Progenitor cell of endocrine pancreas (in vitro differentiated cells): ENCODE measurements at regions not wholly inside any gene's neighbourhood (a gene's known extent, or its start where the extent isn't known, plus 50 kb on each side); places are given as distances from the start of the nearest gene placed in this dataset.
A peak's percentile ranks its signal among the peaks of the same experiment; 100 is the strongest.

Experiments
- DNase-seq: peaks from one replicate; pipeline ENCODE4 v3.0.0; 2021; ENCODE audit warnings: low spot score; ENCODE audit not compliant: unreplicated experiment
- H3K27ac Mint-ChIP-seq: 2 replicates; pipeline ENCODE4 v1.8.0; 2021; ENCODE audit warnings: mild to moderate bottlenecking, moderate library complexity, mixed read lengths
- H3K27me3 Mint-ChIP-seq: 2 replicates; pipeline ENCODE4 v1.8.0; 2021; ENCODE audit warnings: mixed read lengths
- H3K36me3 Mint-ChIP-seq: 2 replicates; pipeline ENCODE4 v1.8.0; 2022; ENCODE audit warnings: mixed read lengths; ENCODE audit not compliant: insufficient read depth
- H3K4me1 Mint-ChIP-seq: 2 replicates; pipeline ENCODE4 v1.8.0; 2021; ENCODE audit warnings: low read depth, mixed read lengths
- H3K4me3 Mint-ChIP-seq: 2 replicates; pipeline ENCODE4 v1.8.0; 2021; ENCODE audit warnings: low read depth, mild to moderate bottlenecking, moderate library complexity, mixed read lengths
- H3K9me3 Mint-ChIP-seq: 2 replicates; pipeline ENCODE4 v1.8.0; 2021; ENCODE audit warnings: low read depth, mixed read lengths
- TF ChIP-seq, protein P1 (sequence below): fragments of 200-600 bp; sonication (generic); IDR thresholded peaks from one replicate; pipeline ENCODE4 v1.5.0; 2021; ENCODE audit warnings: antibody characterized with exemption, mild to moderate bottlenecking; ENCODE audit not compliant: unreplicated experiment

DNA sequence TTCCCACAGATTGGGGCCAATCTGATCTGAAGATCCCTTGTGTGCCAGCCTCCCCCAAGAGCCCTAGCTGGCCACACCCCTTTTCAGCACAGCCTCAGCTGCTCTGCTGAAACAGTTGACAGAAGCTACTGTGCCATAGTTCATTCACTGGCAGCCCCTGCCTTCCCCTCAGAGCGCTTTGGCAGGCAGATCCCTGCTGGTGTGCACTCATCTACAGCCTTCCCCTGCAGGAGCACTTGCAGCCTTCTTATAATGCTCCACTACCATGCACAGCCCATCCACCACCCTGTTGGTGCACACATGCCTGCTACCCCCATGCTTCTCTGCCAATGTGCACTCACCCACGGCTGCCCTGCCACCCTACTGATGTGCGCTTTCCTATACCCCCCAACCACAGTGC, 471.3 kb downstream of the MTRR start:
- no peak for DNase-seq
- Mint-ChIP-seq H3K27me3 (peaks cover 3% of the 10 kb centered on the region), H3K4me1 (peaks cover 2% of the 10 kb centered on the region), H3K4me3 (no peak overlapping the region), H3K36me3 (peaks cover 1% of the 10 kb centered on the region), H3K27ac (no peak overlapping the region), H3K9me3 (peaks cover 11% of the 10 kb centered on the region)
- TF ChIP-seq, protein P1, sequence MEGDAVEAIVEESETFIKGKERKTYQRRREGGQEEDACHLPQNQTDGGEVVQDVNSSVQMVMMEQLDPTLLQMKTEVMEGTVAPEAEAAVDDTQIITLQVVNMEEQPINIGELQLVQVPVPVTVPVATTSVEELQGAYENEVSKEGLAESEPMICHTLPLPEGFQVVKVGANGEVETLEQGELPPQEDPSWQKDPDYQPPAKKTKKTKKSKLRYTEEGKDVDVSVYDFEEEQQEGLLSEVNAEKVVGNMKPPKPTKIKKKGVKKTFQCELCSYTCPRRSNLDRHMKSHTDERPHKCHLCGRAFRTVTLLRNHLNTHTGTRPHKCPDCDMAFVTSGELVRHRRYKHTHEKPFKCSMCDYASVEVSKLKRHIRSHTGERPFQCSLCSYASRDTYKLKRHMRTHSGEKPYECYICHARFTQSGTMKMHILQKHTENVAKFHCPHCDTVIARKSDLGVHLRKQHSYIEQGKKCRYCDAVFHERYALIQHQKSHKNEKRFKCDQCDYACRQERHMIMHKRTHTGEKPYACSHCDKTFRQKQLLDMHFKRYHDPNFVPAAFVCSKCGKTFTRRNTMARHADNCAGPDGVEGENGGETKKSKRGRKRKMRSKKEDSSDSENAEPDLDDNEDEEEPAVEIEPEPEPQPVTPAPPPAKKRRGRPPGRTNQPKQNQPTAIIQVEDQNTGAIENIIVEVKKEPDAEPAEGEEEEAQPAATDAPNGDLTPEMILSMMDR: no peak

DNA sequence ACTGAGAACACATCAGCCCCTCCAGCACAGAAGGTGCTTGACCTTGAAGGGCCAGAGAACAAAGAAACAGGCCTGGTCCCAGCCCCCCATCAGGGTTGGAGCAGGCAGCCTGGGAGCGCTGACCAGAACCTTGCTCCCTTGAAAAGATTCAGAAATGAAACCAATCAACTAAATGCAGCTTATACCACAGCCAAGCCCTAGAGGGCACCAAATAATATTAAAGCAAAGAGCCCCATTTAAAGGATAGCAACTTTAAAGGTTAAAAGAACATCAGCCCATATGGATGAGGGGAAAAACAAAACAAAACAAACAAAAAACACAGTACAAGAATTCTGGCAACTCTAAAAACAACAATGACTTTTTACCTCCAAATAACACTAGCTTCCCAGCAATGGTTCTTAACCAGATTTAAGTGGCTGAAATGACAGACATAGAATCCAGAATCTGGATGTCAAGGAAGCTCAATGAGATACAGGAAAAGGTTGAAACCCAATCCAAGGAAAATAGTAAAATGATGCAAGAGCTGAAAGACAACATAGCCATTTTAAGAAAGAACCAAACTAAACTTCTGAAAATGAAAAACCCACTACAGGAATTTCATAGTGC, 471.9 kb downstream of the MTRR start:
- no peak overlapping the region for H3K27ac Mint-ChIP-seq
- peaks cover 1% of the 10 kb centered on the region for H3K36me3 Mint-ChIP-seq
- H3K9me3 Mint-ChIP-seq: peaks cover 11% of the 10 kb centered on the region
- no peak for DNase-seq
- no peak overlapping the region for H3K4me3 Mint-ChIP-seq
- TF ChIP-seq, protein P1: peak; percentile 66
- H3K4me1 Mint-ChIP-seq: peaks cover 2% of the 10 kb centered on the region
- peaks cover 3% of the 10 kb centered on the region for H3K27me3 Mint-ChIP-seq

DNA sequence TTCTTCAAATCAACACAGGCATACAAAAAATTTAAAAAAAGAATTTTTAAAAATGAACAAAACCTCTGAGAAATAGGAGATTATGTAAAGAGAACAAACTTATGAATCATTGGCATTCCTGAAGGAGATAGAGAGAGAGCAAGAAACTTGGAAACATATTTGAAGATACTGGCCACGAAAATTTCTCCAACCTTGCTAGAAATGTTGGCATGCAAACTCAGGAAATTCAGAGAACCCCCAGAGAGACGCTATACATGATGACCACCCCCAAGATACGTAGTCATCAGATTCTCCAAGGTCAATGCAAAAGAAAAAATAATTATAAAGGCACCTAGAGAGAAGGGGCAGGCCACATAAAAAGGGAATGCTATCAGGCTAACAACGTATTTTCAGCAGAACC, 472.5 kb downstream of the MTRR start:
- TF ChIP-seq, protein P1: no peak
- peaks cover 1% of the 10 kb centered on the region for H3K36me3 Mint-ChIP-seq
- H3K9me3 Mint-ChIP-seq: peaks cover 11% of the 10 kb centered on the region
- DNase-seq: no peak
- no peak overlapping the region for H3K4me3 Mint-ChIP-seq
- H3K27ac Mint-ChIP-seq: no peak overlapping the region
- peaks cover 2% of the 10 kb centered on the region for H3K4me1 Mint-ChIP-seq
- peaks cover 3% of the 10 kb centered on the region for H3K27me3 Mint-ChIP-seq

DNA sequence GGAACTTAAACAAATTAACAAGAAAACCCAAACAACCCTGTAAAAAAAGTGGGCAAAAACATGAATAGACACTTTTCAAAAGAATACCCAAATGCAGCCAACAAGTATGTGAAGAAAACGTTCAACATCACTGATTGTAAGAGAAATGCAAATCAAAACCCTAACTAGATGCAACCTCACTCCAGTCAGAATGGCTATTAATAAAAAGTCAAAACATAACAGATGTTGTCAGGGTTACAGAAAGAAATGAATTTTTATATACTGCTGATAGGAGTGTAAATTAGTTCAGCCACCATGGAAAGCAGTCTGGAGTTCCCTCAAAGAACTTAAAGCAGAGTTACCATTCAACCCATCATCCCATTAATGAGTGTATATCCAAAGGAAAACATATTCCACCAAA, 479.0 kb downstream of the MTRR start:
- no peak overlapping the region for H3K4me3 Mint-ChIP-seq
- no peak overlapping the region for H3K27ac Mint-ChIP-seq
- H3K36me3 Mint-ChIP-seq: no peaks in the 10 kb centered on the region
- H3K4me1 Mint-ChIP-seq: peaks cover 2% of the 10 kb centered on the region
- H3K9me3 Mint-ChIP-seq: peaks cover 20% of the 10 kb centered on the region
- H3K27me3 Mint-ChIP-seq: no peaks in the 10 kb centered on the region
- no peak for DNase-seq
- TF ChIP-seq, protein P1: no peak

DNA sequence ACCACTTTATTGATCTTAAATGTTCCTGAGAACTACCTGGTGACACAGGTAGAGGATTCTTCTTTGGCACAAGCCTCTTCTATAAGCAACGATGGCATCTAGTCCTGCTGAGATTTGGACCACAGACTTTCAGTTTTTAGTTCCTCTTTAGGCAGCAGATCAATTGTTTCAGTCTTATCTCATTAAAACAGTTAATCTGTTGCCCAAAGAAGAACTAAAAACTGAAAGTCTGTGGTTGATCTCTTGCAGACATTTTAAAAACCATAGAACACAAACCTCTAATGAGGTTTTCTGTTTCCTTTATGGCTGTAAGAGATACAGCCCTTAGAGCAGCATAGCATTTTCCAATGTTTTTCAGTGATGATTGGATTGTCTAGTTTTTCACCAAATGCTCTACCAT, 480.9 kb downstream of the MTRR start:
- H3K4me3 Mint-ChIP-seq: no peak overlapping the region
- H3K4me1 Mint-ChIP-seq: peaks cover 2% of the 10 kb centered on the region
- peaks cover 17% of the 10 kb centered on the region for H3K9me3 Mint-ChIP-seq
- no peak for DNase-seq
- no peak overlapping the region for H3K27ac Mint-ChIP-seq
- no peaks in the 10 kb centered on the region for H3K27me3 Mint-ChIP-seq
- no peaks in the 10 kb centered on the region for H3K36me3 Mint-ChIP-seq
- TF ChIP-seq, protein P1: no peak
